SK-N-SH (cell line): ENCODE measurements at regions not wholly inside any gene's neighbourhood (a gene's known extent, or its start where the extent isn't known, plus 50 kb on each side); places are given as distances from the start of the nearest gene placed in this dataset.

Experiments used
- CTCF ChIP-seq: fragments of 200-600 bp; sonication (generic); IDR thresholded peaks from 2 replicates; pipeline ENCODE4 v1.6.1; 2017; ENCODE audit warnings: antibody characterized with exemption, mild to moderate bottlenecking, moderate library complexity
- GABPA ChIP-seq: IDR thresholded peaks from 2 replicates; pipeline ENCODE4 v1.4.0; 2012; ENCODE audit warnings: low read depth, mild to moderate bottlenecking
- GATA2 ChIP-seq: sonication (generic); formaldehyde crosslinking; IDR thresholded peaks from 2 replicates; pipeline ENCODE4 v1.5.0; 2020; ENCODE audit warnings: mild to moderate bottlenecking, missing genetic modification reagents
- YY1 ChIP-seq: IDR thresholded peaks from 2 replicates; pipeline ENCODE4 v1.4.0; 2012; ENCODE audit warnings: low read depth, mild to moderate bottlenecking

DNA sequence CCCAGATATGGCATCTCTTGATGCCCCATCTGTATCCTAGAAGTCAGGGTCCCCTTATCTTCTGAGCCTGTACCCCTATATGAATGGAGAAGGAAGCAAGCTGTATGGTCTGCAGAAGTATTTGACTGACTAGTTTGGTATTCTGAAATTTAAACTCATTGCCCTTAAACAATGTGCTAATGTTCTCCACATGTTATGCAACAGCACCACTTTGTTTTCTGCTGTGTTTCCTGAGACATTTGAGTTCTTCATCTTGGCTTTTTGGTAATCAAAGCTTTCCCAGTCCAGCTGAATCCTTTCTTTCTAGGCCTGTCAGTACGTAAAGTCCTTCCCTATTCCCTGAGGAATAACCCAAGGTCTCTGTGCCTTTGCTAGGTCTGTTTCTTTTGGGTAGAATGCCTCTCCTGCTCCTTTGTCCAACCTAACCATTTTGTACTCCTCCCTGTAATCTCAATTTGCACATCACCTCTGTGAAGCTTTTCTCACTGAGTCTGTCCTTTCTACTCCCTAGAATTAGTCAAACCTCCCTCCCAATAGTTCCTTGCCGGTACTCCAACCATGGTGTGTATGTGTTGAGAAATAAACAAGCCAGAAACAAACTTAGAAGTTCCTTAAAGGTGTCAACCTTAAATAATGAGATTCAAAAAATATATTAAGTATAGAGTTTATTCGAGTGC is 72.1 kb upstream of the HSPB3 start:
- no peak for TF ChIP-seq CTCF
- TF ChIP-seq YY1 = no peak
- TF ChIP-seq GABPA = no peak
- TF ChIP-seq GATA2 = no peak
